GM21526 (cell line): ENCODE measurements at regions not wholly inside any gene's neighbourhood (a gene's known extent, or its start where the extent isn't known, plus 50 kb on each side); places are given as distances from the start of the nearest gene placed in this dataset.
"Not testable (repeated sequence)": the region's sequence is repeated elsewhere in the genome, so short reads cannot be mapped to it uniquely, and the experiment has no call there.

Experiments
- ATAC-seq: cut with Tn5 transposase; IDR thresholded peaks from one replicate; pipeline ENCODE4 v1.9.1; 2021; ENCODE audit warnings: moderate library complexity; ENCODE audit not compliant: unreplicated experiment, low FRiP score

DNA sequence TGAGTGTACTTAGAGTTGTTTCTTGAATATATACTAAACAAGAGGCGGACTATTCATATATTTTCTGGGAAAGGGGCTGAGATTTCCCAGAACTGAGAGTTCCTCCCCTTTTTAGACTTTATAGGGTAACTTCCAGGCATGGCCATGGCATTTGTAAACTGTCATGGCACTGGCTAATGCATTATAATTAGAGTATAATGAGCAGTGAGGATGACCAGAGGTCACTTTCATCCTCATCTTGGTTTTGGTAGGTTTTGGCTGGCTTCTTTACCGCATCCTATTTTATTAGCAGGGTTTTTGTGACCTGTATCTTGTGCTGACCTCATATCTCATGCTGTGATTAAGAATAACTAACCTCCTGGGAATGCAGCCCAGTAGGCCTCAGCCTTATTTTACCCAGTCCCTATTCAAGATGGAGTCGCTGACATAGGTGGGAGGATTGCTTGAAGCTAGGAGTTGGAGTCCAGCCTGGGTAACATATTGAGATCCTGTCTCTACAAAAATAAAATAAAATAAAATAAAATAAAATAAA, 91.4 kb downstream of the MOBP start:
- no peak for ATAC-seq

DNA sequence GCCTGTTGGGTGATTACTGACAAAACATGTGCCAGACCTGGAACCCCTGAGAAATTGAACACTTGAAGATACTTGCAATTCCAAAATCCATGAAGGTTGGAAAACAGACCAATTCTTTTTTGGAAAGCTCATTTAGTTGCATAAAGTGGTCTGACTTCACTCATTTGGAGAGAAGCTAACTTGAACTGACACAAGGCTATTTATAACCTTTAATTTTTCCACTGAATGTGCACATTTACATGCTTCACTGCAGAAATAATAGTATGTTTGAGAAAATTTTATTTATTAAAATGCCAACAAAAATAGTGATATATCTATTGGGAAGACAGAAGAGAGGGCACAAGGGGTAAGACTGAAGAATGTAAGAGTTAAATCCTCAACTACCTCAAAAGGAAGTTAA, 92.1 kb downstream of the MOBP start:
- ATAC-seq: no peak

DNA sequence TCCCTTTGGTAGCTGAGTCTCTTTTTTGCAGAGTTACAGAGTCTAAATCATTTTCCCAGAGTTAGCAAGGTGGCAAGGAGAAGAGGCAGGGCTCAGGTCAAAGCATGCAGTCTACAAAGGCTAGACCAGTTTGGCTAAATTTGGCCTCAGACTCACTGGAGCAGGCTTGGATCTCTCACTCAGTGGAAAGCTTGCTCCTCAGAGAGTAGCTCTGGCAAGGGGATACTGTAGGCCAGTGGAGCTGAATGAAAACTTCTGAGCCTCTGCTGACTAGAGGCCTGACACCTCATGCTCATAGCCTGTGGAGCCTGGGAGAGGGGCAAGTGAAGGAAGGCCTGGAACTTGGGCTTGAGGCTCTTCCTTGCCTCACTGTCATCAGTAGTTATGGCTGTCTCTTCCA, 101.0 kb downstream of the MOBP start:
- ATAC-seq: no peak

DNA sequence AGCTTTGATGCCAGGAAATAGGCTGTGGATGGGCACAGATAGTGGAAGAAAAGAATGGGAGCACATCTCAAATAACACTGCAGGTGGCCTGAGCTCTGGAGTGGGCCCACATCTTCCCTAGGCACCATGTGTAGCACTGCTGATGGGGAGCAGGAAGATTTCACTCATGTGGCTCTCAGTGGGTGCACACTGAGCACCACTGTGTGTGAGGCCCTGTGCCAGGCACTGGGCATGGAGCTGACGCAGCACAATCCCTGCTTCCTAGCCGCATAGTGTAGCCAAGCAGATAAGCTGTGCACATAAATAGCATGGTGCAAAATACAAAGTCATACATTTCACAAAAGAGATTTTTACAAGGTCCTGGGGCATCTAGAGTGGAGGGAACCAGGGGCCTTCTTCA, 101.6 kb downstream of the MOBP start:
- ATAC-seq: no peak

DNA sequence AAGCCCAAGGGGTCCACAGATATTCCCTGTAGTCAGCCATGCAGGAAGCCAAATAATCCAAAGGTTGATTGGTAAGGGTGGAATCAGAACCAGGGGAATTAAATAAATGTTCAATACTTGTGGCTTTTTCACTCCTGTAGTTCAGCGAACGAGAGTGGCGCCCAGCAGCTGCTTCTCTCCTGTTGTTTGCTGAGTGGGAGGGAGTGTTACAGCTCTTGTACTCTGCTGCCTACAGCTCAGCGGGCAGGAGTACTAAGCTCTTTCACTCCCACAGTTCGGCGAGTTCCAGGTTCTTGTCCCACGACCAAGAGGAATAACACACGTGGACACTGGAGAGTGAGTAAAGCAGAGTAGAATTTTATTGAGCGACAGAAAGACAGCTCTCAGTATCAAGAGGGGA, 105.9 kb downstream of the MOBP start:
- no peak for ATAC-seq

DNA sequence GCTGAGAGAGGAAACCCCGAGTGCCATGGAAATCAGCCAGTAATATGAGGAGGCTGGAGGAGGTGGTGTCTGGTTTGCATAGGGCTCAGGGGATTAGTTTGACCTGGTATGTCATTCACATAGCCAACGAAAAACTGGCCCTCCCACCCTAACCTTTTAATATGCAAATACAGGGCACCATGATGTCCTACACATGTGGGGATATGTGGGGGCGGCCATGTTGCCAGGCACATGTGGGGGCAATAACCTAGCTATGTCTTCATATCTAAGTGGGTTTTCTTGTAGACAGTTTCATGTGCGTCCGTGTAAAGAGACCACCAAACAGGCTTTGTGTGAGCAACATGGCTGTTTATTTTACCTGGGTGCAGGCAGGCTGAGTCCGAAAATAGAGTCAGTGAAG, 110.1 kb downstream of the MOBP start:
- ATAC-seq: no peak

DNA sequence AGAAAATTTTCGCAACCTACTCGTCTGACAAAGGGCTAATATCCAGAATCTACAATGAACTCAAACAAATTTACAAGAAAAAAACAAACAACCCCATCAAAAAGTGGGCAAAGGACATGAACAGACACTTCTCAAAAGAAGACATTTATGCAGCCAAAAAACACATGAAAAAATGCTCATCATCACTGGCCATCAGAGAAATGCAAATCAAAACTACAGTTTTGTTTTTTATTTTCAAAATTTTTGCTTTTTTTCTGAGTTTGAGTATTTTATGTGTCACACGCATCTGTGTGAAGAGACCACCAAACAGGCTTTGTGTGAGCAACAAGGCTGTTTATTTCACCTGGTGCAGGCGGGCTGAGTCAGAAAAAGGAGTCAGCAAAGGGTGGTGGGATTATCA, 118.7 kb downstream of the MOBP start:
- ATAC-seq: not testable (repeated sequence)

DNA sequence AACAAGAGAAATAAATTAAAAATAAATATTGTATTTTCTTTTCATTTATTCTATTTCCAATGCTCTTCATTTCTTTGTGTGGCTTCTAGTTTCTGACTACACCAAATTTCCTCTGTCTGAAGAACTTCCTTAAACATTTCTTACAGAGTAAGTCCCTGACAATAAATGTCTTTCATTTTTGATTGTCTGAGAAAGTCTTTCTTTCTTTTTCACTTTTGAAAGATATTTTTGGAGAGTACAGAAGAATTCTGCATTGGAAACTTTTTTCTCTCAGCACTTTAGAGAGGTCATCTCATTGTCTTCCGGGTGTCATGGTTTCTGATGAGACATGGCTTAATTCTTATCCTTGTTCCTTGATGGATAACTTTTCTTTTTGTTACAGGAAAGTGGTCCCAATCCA, 119.6 kb downstream of the MOBP start:
- ATAC-seq: no peak

DNA sequence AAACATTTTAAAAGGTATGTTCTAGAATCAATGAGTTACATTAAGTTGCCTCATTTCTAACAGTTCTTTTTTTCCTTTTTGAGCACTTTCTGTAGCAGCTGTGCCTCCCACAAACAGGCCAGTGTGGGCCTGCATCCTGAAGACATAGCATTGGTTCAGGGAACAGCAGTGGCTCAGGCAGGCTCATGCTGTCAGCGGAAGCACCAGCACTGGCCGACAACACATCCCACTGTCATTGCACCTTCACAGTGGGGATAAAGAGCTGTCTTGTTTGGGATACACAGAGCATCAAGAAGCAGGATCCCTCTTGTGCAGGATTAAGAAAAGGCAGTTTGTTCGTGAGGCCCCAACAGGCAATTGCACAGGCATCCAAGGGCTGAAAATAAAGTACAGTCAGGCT, 123.3 kb downstream of the MOBP start:
- no peak for ATAC-seq

DNA sequence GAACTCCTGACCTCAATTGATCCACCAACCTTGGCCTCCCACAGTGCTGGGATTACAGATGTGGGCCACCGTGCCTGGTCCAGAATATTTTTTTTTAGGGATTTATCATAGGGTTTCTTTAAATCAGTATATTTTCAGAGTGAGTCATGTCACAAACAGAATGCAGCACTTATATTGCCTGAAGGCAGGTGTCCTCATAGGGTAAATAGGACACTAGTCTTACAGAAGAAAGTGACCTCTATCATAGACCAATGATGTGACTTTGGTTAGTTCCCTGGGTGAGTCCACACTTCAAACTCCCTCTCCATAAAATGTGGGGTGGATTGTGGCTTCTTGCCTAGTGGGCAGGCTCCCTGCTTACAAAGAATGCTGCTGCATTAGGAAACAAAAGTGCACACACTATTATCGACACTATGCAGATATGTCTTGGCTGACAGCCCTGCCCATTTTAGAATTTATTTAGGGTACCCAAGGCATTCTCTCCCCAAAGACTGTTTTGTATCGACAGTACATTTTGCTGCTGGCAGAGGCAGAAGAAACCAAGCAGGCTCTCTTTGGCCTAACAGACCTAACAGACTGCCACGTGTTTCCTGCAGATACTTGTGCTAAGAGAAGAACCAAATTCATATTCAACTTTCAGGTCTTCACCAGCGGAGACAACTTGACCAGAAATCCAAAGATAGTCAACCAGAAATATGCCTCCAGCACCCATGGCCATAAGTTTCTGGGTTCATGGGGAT, 125.0 kb downstream of the MOBP start:
- no peak for ATAC-seq

DNA sequence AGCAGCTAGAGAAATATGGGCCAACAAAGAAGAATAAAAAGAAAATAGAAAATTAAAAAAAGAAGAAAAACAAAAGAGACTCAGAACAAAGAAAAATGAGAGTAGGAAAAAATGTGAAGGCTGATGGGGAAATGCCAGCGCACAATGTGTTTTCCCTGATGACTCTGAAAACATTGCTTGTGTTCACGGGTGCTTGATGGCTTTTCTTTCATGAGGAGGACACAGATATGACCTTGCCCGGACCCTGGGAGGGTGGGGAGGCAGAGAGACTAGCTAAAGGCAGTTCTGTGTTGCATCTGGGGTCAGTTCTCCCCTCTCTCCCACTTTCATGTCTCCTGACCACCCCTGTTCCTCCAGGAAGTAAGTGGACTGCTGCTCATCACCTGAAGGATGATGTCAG, 125.9 kb downstream of the MOBP start:
- no peak for ATAC-seq

DNA sequence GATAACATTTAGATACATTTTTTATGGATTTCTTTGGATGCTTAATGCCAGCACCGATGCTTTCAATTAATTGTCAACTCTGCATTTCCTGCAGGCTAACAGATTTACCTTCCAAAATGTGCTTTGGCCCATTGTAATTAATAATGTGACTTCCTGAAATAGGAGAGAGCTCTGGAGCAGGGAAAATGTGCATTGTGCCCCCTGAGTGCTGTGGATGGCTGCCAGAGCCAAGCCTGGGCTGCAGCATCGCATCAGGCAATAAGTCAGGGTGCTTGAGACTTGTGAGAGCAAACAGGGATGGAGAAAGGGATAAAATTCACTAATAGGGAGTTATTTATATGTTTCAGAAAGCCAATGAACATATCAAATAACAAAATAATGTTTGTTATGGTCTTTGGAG, 133.8 kb downstream of the MOBP start:
- no peak for ATAC-seq

DNA sequence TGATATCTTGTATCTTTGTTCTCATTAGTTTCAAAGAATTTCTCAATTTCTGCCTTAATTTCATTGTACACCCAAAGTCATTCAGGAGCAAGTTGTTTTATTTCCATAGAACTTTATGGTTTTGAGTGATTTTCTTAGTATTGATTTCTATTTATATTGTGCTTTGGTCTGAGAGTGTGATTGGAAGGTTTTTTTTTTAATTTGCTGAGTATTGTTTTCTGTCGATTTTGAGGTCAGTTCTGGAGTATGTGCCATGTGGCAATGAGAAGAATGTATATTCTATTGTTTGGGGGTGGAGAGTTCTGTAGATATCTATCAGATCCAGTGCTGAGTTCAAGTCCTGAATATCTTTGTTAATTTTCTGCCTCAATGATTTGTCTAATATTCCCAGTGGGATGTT, 138.4 kb downstream of the MOBP start:
- ATAC-seq: no peak

DNA sequence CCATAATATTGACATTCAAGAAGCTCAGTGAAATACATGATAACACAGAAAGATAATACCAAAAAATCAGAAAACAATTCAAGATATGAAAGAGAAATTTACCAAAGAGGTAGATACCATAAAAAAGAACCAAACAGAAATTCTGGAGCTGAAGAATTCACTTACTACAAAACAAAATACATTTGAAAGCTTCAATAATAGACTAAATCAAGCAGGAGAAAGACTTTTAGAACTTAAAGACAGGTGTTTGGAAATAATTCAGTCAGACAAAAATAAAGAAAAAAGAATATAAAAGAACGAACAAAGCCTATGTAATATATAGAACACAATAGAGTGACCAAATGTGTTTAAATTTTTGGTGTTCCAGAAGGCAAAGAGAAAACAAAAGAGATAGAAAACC, 158.7 kb downstream of the MOBP start:
- no peak for ATAC-seq

DNA sequence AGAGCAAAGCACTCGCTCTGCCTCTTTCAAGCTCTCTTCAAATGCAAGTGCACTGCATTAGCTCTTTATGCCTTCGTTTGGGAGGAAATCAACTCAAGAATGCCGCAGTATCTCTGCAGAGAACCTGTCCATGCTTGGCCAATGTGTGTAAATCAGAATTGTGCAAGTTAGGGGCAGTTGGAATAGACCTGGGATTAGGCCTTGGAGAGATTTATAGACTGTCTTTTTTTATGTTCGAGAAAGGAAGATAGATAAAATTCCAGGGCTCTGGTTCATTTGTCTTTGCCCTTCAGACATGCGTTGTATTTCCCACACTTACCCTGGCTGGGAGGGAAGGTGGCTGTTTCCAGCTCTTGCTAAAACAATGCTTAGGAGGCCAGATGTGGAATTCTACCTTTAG, 163.7 kb downstream of the MOBP start:
- ATAC-seq: no peak

DNA sequence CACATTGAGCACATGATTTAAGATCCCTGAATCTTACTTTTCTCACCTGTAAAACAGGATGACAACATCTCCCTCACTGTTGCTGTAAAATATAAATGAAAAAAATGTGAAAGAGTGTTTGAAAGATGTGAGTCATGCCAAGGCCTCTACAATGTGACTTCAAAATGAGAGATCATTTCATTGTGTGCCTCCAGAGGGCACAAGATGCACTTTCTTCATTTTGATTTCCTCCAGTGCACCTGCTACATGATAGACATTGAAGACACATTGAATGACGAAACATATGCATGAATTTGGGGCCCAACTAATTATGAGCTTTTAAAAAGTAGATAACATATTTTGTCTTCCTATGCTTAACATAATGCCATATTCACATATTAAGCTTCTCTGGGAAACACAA, 170.3 kb downstream of the MOBP start:
- no peak for ATAC-seq

DNA sequence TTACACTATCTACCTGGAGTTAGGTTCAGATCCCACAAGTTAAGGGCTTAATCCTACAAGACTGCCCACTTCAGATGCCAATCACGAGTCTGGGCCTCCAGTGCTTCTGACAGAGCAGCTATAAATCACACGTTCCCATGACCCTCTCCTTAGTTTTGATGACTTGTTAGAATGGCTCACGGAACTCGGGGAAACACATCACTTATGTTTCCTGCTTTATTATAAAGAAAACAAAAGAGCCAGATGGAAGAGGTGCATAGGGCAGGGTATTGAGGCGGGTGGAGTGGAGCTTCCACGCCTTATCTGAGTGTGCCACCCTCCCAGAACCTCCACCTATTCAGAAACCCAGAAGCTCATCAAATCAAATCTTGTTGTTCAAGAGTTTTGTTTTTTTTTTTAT, 170.8 kb downstream of the MOBP start:
- ATAC-seq: no peak

DNA sequence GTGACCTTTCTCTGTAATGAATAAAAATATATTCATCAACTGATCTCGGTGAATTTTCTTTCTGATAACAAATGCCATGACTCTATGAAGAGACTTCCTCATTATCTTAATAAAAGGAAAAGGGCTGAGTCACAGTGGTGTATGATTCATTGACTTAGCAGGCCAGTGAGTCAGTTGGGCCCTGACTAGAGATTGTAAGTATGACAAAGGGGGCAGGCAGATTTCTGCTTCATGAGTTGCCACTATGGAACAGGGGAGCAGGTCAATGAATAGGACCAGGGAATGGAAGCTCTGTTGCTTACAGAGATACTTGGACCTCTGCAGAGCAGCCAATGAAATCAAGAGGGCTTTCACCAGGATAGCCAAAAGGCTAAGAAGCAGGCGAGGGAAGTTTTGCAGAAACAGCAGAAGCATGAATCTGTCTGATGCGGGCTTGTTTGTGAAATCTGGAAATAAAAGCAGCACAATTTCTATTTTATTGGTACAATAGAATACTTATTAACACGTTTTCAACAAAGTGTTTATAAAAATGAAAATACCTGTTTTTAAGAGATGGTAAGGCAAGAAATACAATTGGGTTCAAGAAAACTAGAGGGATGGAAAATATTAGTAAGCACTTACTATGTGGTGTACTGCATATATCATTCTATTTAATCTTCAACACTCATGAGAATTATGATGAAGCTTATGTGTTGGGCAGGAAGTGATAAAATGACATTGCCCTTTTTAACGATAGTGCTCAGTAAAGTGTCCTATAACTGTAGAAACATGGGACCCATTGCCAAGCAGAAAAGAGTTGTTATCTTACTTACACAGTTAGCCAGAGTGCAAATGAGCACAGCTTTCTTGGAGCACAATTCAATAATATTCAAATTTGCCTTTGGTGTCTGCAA, 169.8 kb upstream of the MYRIP start:
- ATAC-seq: no peak

DNA sequence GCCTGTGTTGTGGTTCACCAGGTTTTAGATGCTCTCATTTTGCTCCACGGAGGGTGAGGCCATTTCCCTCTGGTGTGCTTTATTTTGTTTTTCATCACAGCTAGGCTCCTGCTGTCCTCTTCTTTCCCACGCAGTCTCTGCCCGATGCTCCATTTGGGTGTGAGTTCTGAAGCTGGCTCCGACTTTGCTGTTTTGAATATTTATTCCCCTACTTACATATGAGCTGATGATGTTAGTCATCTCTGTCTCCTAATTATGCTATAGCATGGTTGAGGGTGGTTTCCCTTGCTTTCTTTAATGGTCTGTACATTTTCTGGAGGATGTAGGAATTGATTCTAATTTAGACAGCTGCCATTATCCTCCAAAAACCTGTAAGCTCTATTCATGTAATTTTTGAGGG, 168.1 kb upstream of the MYRIP start:
- ATAC-seq: no peak

DNA sequence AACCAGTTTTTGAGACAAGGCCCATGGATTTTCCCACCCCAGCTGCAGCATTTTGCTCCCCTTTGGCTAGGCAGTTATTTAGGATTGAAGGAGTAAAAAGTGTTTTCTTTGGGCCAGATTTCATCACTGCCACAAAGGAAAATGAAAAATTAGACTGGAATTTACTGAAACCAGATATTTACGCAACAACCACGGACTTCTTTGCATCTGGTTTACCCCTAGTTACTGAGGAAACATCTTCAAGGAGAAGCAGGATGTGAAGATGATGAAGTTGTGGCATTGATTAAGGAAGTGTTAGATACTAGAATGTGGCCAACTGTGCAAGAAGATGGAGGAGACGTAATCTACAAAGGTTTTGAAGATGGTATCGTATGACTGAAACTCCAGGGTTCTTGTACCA, 165.2 kb upstream of the MYRIP start:
- ATAC-seq: no peak

DNA sequence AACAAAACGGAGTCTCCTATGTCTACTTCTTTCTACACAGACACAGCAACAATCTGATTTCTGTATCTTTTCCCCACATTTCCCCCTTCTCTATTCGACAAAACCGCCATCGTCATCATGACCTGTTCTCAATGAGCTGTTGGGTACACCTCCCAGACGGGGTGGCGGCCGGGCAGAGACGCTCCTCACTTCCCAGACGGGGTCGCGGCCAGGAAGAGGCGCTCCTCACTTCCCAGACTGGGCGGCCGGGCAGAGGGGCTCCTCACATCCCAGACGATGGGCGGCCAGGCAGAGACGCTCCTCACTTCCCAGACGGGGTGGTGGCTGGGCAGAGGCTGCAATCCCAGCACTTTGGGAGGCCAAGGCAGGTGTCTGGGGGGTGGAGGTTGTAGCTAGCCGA, 158.2 kb upstream of the MYRIP start:
- not testable (repeated sequence) for ATAC-seq
